Sigmoid colon (tissue), 6 donors: ENCODE measurements at regions not wholly inside any gene's neighbourhood (a gene's known extent, or its start where the extent isn't known, plus 50 kb on each side); places are given as distances from the start of the nearest gene placed in this dataset.

ENCODE experiments used
- DNase-seq: peaks from one replicate; pipeline ENCODE4 v3.0.0-alpha.2; 2019
- H3K27ac ChIP-seq, 4 donors: fragments of 200-600 bp; sonication (generic); one replicate each; pipeline ENCODE4 v1.5.1; 2016 to 2019; ENCODE audit warnings: mild to moderate bottlenecking in 1 of 4
- H3K27me3 ChIP-seq, 3 donors: fragments of 200-600 bp; sonication (generic); one replicate each; pipeline ENCODE4 v1.5.1; 2019; ENCODE audit warnings: mild to moderate bottlenecking in 1 of 3
- H3K36me3 ChIP-seq, 4 donors: fragments of 200-600 bp; sonication (generic); one replicate each; pipeline ENCODE4 v1.5.1; 2016 to 2019
- H3K4me1 ChIP-seq, 4 donors: fragments of 200-600 bp; sonication (generic); one replicate each; pipeline ENCODE4 v1.5.1; 2017 to 2019
- H3K4me3 ChIP-seq, 4 donors: fragments of 200-600 bp; sonication (generic); one replicate each; pipeline ENCODE4 v1.5.1; 2017 to 2019; ENCODE audit warnings: mild to moderate bottlenecking in 2 of 4, moderate library complexity in 1 of 4
- H3K9me3 ChIP-seq, 4 donors: fragments of 200-600 bp in 3 of 4; sonication (generic) in 3 of 4; one replicate each; pipeline versions ENCODE4 v1.5.1 to v1.6.1; 2013 to 2019
- CTCF ChIP-seq, 4 experiments: fragments of 450-650 bp in 3 of 4; fragments of 200-600 bp in 1 of 4; IDR thresholded peaks; one replicate each; pipeline ENCODE4 v1.5.1; 2016 to 2019; ENCODE audit warnings: antibody characterized with exemption in 4 of 4, mild to moderate bottlenecking in 3 of 4, moderate library complexity in 2 of 4
- EP300 ChIP-seq, 4 donors: sonication (generic); formaldehyde crosslinking; IDR thresholded peaks; one replicate each; pipeline ENCODE4 v1.6.1; 2017; ENCODE audit warnings: antibody characterized with exemption in 4 of 4
- POLR2A ChIP-seq, 2 donors: fragments of 450-650 bp; IDR thresholded peaks; one replicate each; pipeline ENCODE4 v1.6.1; 2016; ENCODE audit warnings: antibody characterized with exemption in 2 of 2, mild to moderate bottlenecking in 2 of 2, moderate library complexity in 2 of 2
- POLR2AphosphoS5 ChIP-seq, 4 donors: sonication (generic); formaldehyde crosslinking; IDR thresholded peaks; one replicate each; pipeline ENCODE4 v1.6.1; 2017; ENCODE audit warnings: antibody characterized with exemption in 4 of 4
- WGBS, 2 donors: extraction: QIAGEN DNeasy Blood & Tissue Kit; methylation state at CpG; one replicate each; pipeline ENCODE4 v1.1.7; 2013; 5-methylcytosine and 5-hydroxymethylcytosine counted together
- intact Hi-C: fragments of 100-400 bp; cut with DNase I; formaldehyde crosslinking; loops from one replicate; pipeline ENCODE4 v1.15.1; 2023
- donor health status: healthy with polysubstance abuse.
- donor health status: healthy.

GRCh38 chr1:30303387-30303786 is 420.0 kb downstream of the MATN1 start:
- intact Hi-C loops, result no loop called here

GRCh38 chr1:30302858-30303257 is 420.5 kb downstream of the MATN1 start:
- Histone ChIP-seq H3K36me3 (no peaks in the 10 kb centered on the region), H3K9me3 (no peaks in the 10 kb centered on the region), H3K4me3 (no peak overlapping the region), H3K27me3 (peaks cover 0 to 29% (median 0%) of the 10 kb centered on the region in 3 donors), H3K4me1 (no peaks in the 10 kb centered on the region), H3K27ac (no peak overlapping the region)
- TF ChIP-seq EP300 (IDR thresholded peaks at IDR 0.05) (no peak), POLR2A (IDR thresholded peaks at IDR 0.05) (no peak), CTCF (IDR thresholded peaks at IDR 0.05) (no peak), POLR2AphosphoS5 (IDR thresholded peaks at IDR 0.05) (no peak)
- no peak for DNase-seq
- WGBS, 2 donors, result 59 to 78% methylated on average over 5 of the region's 5 CpGs
- intact Hi-C loops, result no loop called here

More at GRCh38 chr1:30303387-30303786, 420.0 kb downstream of the MATN1 start:
- Histone ChIP-seq H3K9me3 (no peaks in the 10 kb centered on the region), H3K27ac (no peak overlapping the region), H3K4me1 (no peaks in the 10 kb centered on the region), H3K27me3 (peaks cover 0 to 31% (median 0%) of the 10 kb centered on the region in 3 donors), H3K4me3 (no peak overlapping the region), H3K36me3 (no peaks in the 10 kb centered on the region)
- TF ChIP-seq EP300 (IDR thresholded peaks at IDR 0.05) (no peak), POLR2AphosphoS5 (IDR thresholded peaks at IDR 0.05) (no peak), CTCF (IDR thresholded peaks at IDR 0.05) (no peak), POLR2A (IDR thresholded peaks at IDR 0.05) (no peak)
- DNase-seq, result no peak
- 87 to 89% methylated on average over 2 of the region's 2 CpGs for WGBS, 2 donors

- H3K4me3 ChIP-seq, result no peak overlapping the region
- peaks cover 0 to 32% (median 0%) of the 10 kb centered on the region in 3 donors for H3K27me3 ChIP-seq
- H3K4me1 ChIP-seq, result no peaks in the 10 kb centered on the region
- WGBS, 2 donors, result 54 to 73% methylated on average over 5 of the region's 5 CpGs
- no peak for TF ChIP-seq POLR2AphosphoS5 (IDR thresholded peaks at IDR 0.05)
- no peak for TF ChIP-seq CTCF (IDR thresholded peaks at IDR 0.05)
- TF ChIP-seq POLR2A (IDR thresholded peaks at IDR 0.05), result no peak
- no peak for TF ChIP-seq EP300 (IDR thresholded peaks at IDR 0.05)
- no peak for DNase-seq
- intact Hi-C loops, result no loop called here
- H3K9me3 ChIP-seq, result peaks cover 0 to 2% (median 0%) of the 10 kb centered on the region in 4 donors
- H3K36me3 ChIP-seq, result no peaks in the 10 kb centered on the region
- H3K27ac ChIP-seq, result no peak overlapping the region
Observed at GRCh38 chr1:30300669-30301068, 422.7 kb downstream of the MATN1 start.

- DNase-seq, result no peak
- H3K9me3 ChIP-seq, result peaks cover 0 to 2% (median 0%) of the 10 kb centered on the region in 4 donors
- H3K27me3 ChIP-seq, result peaks cover 0 to 32% (median 0%) of the 10 kb centered on the region in 3 donors
- intact Hi-C loops, result no loop called here
- no peak overlapping the region for H3K27ac ChIP-seq
- H3K36me3 ChIP-seq, result no peaks in the 10 kb centered on the region
- no peak overlapping the region for H3K4me3 ChIP-seq
- WGBS, 2 donors, result 88 to 92% methylated on average over 2 of the region's 2 CpGs
- TF ChIP-seq POLR2A (IDR thresholded peaks at IDR 0.05), result no peak
- TF ChIP-seq CTCF (IDR thresholded peaks at IDR 0.05), result no peak
- no peak for TF ChIP-seq EP300 (IDR thresholded peaks at IDR 0.05)
- TF ChIP-seq POLR2AphosphoS5 (IDR thresholded peaks at IDR 0.05), result no peak
- H3K4me1 ChIP-seq, result no peaks in the 10 kb centered on the region
Observed at GRCh38 chr1:30299393-30299792, 424.0 kb downstream of the MATN1 start.

- no peak overlapping the region for H3K27ac ChIP-seq
- H3K4me3 ChIP-seq, result no peak overlapping the region
- 87 to 90% methylated on average over 4 of the region's 4 CpGs for WGBS, 2 donors
- H3K9me3 ChIP-seq, result peaks cover 0 to 2% (median 0%) of the 10 kb centered on the region in 4 donors
- intact Hi-C loops, result no loop called here
- no peaks in the 10 kb centered on the region for H3K4me1 ChIP-seq
- TF ChIP-seq CTCF (IDR thresholded peaks at IDR 0.05), result no peak
- TF ChIP-seq EP300 (IDR thresholded peaks at IDR 0.05), result no peak
- TF ChIP-seq POLR2A (IDR thresholded peaks at IDR 0.05), result no peak
- TF ChIP-seq POLR2AphosphoS5 (IDR thresholded peaks at IDR 0.05), result no peak
- no peak for DNase-seq
- peaks cover 0 to 25% (median 0%) of the 10 kb centered on the region in 3 donors for H3K27me3 ChIP-seq
- H3K36me3 ChIP-seq, result no peaks in the 10 kb centered on the region
Observed at GRCh38 chr1:30295674-30296073, 427.7 kb downstream of the MATN1 start.
